ENCODE measurements at regions not wholly inside any gene's neighbourhood (a gene's known extent, or its start where the extent isn't known, plus 50 kb on each side); places are given as distances from the start of the nearest gene placed in this dataset.

DNA sequence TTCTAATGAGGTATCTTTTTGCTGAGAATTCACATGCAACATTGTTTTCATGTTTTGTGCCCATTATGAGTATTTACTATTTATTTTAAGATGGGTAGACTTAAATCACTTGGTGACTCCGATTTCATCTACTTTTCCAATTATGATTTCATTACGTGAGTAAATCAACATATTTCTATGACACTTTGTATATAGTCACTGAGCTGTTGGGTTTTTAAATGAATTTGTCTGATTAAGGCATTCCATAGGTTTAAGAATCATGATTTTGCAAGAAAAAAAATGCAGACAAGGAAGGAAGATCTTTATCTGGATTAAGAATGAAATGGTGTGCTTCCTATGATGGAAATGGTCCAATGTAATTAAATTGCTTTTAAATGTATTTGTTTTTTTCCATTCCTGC lies 661.9 kb downstream of the ANXA1 start:
- DNase-seq (no peak), ATAC-seq (no peak)
- H3K9me3 ChIP-seq (ENCODE audit: control insufficient read depth, low read length, poor library complexity, severe bottlenecking): no peaks in the 10 kb centered on the region
- Mint-ChIP-seq H3K36me3 (ENCODE audit: low read depth) (no peaks in the 10 kb centered on the region), H3K27ac (no peak overlapping the region), H3K4me3 (no peak overlapping the region), H3K27me3 (no peaks in the 10 kb centered on the region), H3K4me1 (no peaks in the 10 kb centered on the region)

DNA sequence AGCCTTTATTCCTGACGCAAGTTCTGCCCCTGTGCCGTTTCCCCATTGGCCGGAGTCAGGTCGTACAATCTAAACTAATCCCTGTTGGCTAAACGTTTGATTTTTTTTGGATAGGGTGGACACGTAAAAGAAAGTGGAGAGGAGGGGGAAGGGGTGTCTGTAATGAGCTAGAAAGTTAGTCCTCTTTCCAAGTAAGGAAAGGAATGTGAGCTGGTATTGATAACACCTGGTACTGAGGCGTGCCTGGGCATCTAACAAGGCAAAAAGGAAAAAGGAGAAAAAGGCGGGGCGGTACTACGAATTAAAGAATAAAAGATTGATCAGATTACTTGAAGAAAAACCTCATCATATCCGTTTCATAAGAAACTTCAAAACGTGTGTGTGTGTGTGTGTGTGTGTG lies 665.2 kb downstream of the ANXA1 start:
- H3K4me1 Mint-ChIP-seq: no peaks in the 10 kb centered on the region
- no peaks in the 10 kb centered on the region for H3K36me3 Mint-ChIP-seq (ENCODE audit: low read depth)
- no peak overlapping the region for H3K27ac Mint-ChIP-seq
- DNase-seq (no peak), ATAC-seq (no peak)
- no peaks in the 10 kb centered on the region for H3K9me3 ChIP-seq (ENCODE audit: control insufficient read depth, low read length, poor library complexity, severe bottlenecking)
- no peaks in the 10 kb centered on the region for H3K27me3 Mint-ChIP-seq
- no peak overlapping the region for H3K4me3 Mint-ChIP-seq

DNA sequence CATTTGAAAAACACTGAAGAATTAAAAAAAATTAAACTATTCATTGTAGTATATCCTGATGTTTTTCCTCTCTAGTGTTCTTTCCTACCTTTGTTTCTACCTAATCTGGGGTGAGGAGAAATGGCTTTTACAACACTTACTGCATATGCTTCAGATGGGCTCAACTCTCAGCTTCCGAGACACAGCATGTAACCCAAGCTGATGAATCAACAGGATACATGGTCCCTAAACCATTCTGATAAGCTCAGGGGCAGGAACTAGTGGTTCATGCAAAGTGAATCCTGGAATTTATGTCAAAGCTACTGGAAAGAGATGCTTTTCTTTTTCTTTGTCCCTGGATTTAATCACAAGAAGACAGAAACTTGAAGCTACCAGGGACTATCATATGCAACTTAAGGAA lies 672.5 kb upstream of the RORB start:
- Mint-ChIP-seq H3K27ac (no peak overlapping the region), H3K27me3 (no peaks in the 10 kb centered on the region), H3K4me1 (no peaks in the 10 kb centered on the region), H3K4me3 (no peak overlapping the region), H3K36me3 (ENCODE audit: low read depth) (no peaks in the 10 kb centered on the region)
- ATAC-seq: no peak
- no peak for DNase-seq
- H3K9me3 ChIP-seq (ENCODE audit: control insufficient read depth, low read length, poor library complexity, severe bottlenecking): no peaks in the 10 kb centered on the region

DNA sequence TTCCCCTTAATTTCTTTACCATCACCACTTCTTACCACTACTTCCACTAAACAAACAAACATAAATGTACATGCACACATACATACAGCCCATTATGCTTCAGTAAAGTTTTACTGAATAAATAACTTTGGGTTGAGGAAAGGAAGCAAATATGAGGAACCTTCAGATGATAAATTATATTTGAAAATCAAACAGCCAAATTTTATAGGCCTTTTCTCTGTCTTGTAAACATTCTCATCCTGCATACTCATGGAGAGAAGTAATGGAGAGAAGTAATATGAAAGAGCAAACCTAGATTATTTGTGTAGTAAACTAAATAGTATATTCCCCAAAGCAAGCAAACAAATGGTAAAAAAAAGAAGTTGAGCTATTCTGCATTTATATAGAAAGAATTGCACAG lies 658.3 kb upstream of the RORB start:
- no peak for ATAC-seq
- no peaks in the 10 kb centered on the region for H3K9me3 ChIP-seq (ENCODE audit: control insufficient read depth, low read length, poor library complexity, severe bottlenecking)
- Mint-ChIP-seq H3K4me3 (no peak overlapping the region), H3K27me3 (no peaks in the 10 kb centered on the region), H3K4me1 (no peaks in the 10 kb centered on the region), H3K27ac (no peak overlapping the region), H3K36me3 (ENCODE audit: low read depth) (no peaks in the 10 kb centered on the region)
- DNase-seq: no peak

DNA sequence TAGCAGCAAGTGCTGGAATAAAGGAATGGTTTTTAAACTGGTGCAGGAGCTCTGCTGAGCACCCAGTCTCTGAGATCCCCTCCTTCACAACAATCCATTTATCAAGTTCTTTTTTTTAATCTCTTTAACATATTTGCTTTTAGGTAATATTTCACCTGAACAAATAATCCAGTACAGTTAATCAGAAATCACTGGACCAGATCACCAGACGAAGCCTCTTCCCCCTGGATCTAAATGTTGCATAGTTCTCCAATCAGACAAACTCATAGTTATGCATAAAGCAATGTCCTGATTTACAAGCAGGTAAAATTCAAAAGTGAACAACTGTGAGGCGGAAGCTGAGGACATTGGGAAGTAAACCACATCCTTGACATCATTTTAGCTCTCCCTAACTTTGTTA lies 657.7 kb upstream of the RORB start:
- no peak for DNase-seq
- Mint-ChIP-seq H3K4me3 (no peak overlapping the region), H3K27me3 (no peaks in the 10 kb centered on the region), H3K4me1 (no peaks in the 10 kb centered on the region), H3K36me3 (ENCODE audit: low read depth) (no peaks in the 10 kb centered on the region), H3K27ac (no peak overlapping the region)
- no peaks in the 10 kb centered on the region for H3K9me3 ChIP-seq (ENCODE audit: control insufficient read depth, low read length, poor library complexity, severe bottlenecking)
- no peak for ATAC-seq

DNA sequence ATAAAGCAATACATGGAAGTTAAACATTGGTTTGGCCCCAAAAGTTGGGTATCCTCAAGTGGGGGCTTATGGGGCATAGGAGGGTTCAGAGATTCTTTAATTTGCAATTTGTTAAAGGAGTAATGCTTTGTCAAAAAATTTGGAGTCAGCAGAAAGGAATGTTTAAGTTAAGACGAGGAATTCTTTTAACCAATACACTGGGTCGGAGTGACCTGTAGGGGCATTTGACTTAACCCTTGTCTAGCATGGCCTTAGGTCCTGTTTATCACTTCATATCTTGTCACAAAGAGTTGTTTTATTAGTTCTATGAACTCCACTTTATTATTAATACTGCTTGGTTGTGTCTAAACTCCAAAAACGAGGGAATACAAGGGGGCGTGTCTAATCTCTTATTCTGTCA lies 656.1 kb upstream of the RORB start:
- H3K9me3 ChIP-seq (ENCODE audit: control insufficient read depth, low read length, poor library complexity, severe bottlenecking): no peaks in the 10 kb centered on the region
- no peak overlapping the region for H3K4me3 Mint-ChIP-seq
- H3K36me3 Mint-ChIP-seq (ENCODE audit: low read depth): no peaks in the 10 kb centered on the region
- DNase-seq (no peak), ATAC-seq (no peak)
- H3K27ac Mint-ChIP-seq: no peak overlapping the region
- no peaks in the 10 kb centered on the region for H3K27me3 Mint-ChIP-seq
- H3K4me1 Mint-ChIP-seq: no peaks in the 10 kb centered on the region

DNA sequence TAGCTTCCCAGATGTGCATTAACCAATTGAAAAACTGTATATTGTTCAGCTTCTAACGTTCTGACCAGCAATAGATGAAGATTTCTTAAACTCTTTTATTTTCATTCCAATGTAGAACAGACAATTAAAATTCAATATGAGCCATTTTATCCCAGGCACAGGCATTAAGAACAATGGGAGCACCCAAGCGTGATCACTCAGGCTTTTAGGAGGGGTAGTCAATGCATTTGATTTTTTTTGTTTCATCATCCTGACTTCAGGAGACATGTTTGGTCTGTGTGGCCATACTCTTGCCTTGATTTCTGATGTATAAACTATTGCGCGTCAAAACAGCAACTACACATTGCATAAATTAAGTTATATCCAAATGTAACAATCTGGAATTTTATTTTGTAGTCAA lies 653.0 kb upstream of the RORB start:
- Mint-ChIP-seq H3K4me1 (no peaks in the 10 kb centered on the region), H3K27ac (no peak overlapping the region), H3K27me3 (no peaks in the 10 kb centered on the region), H3K4me3 (no peak overlapping the region), H3K36me3 (ENCODE audit: low read depth) (no peaks in the 10 kb centered on the region)
- ATAC-seq: no peak
- no peaks in the 10 kb centered on the region for H3K9me3 ChIP-seq (ENCODE audit: control insufficient read depth, low read length, poor library complexity, severe bottlenecking)
- DNase-seq: no peak

DNA sequence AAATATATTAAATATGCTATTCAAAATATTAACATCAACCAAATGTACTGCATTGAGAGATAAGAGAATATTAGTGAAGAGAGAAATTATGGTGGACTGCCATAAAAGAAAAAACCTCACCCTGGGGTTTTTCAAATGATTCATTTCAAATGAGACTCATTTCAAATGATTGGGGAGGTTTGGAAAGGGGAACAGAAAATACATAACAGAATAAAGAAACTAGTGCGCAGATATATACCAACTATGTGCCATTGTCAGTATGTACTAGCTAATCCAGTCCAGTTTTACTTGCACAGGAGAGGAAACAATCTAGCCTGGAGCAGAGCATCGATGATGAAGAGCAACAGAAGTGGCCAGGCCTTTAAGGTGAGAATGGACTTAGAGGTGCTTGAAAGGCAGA lies 651.6 kb upstream of the RORB start:
- DNase-seq (no peak), ATAC-seq (no peak)
- Mint-ChIP-seq H3K4me3 (no peak overlapping the region), H3K27me3 (no peaks in the 10 kb centered on the region), H3K27ac (no peak overlapping the region), H3K36me3 (ENCODE audit: low read depth) (no peaks in the 10 kb centered on the region), H3K4me1 (no peaks in the 10 kb centered on the region)
- no peaks in the 10 kb centered on the region for H3K9me3 ChIP-seq (ENCODE audit: control insufficient read depth, low read length, poor library complexity, severe bottlenecking)

DNA sequence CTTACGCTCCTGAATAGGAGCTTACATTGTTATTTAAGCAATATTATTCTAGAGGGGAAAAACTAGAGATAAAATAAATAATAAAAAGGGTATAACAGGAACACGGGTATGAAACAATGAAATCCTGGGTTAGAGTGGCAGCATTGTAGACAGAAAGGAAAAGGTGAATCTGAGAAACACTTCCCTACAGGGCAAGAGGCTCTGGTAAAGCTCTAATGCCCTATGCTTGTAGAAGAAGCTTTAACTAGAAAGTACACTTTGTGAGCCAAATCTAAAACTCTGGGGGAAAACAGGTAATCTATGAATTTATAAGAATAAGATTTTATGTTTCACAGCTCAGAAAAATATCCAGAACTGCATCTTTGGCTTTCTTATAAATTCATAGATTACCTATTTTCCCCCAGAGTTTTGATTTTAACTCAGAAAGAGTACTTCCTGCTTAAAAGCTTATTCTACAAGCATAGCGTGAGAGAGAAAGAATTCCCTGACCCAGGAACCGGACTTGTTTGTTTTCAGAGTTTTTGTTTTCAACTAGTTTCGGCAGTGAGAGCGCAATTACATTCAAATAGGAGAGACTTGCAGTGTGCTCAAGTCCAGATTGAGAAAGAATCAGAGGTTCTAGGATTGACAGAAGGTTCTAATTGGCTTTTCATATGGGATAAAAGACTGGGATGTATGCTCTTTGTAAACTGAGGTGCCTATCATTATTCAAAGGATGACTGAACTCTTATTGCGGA lies 651.0 kb upstream of the RORB start:
- H3K9me3 ChIP-seq (ENCODE audit: control insufficient read depth, low read length, poor library complexity, severe bottlenecking): no peaks in the 10 kb centered on the region

DNA sequence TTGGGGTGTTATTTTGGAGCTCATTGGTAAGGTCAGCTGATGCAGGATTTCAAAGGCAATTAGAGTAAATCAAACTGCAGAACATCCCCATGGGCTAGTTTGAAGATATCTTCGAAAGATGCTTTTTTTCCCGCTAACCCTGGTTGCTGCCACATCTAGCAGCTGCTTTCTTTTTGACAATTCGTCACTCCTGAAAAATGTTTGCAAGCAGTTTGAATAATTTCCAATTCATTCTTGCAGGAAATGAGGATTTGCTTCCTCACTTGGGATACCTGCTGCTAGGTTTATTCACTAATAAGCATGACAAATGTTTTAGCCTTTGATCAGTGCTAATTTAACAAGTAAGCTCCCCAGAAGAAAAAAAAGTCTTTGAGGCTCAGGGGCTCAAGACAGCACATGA lies 649.6 kb upstream of the RORB start:
- Mint-ChIP-seq H3K4me1 (no peaks in the 10 kb centered on the region), H3K36me3 (ENCODE audit: low read depth) (no peaks in the 10 kb centered on the region), H3K27me3 (no peaks in the 10 kb centered on the region), H3K4me3 (no peak overlapping the region), H3K27ac (no peak overlapping the region)
- ATAC-seq: no peak
- H3K9me3 ChIP-seq (ENCODE audit: control insufficient read depth, low read length, poor library complexity, severe bottlenecking): no peaks in the 10 kb centered on the region
- no peak for DNase-seq

More for the DNA sequence above, 651.0 kb upstream of the RORB start:
- H3K4me3 Mint-ChIP-seq: no peak overlapping the region
- no peaks in the 10 kb centered on the region for H3K36me3 Mint-ChIP-seq (ENCODE audit: low read depth)
- DNase-seq (no peak), ATAC-seq (no peak)
- no peaks in the 10 kb centered on the region for H3K4me1 Mint-ChIP-seq
- H3K27me3 Mint-ChIP-seq: no peaks in the 10 kb centered on the region
- no peak overlapping the region for H3K27ac Mint-ChIP-seq

DNA sequence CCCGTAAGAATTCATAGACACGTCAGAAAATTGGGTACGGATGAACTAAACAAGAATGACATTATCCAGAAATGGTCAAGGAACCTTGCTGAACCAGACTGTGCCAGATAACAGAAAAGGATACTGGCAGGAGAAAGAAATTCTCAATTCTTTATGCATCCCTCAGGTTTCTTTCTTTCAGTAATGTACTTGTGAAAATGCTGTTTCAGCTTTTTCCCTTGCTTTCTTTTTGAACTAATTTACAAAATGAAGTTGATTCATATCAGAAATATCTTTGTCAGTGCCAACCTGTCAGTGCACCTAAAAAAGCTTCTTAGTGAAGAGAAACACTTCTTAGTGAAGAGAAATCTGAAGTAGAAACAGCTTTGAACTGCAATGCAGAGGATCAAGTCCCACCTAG lies 643.6 kb upstream of the RORB start:
- H3K4me1 Mint-ChIP-seq: no peaks in the 10 kb centered on the region
- H3K27me3 Mint-ChIP-seq: no peaks in the 10 kb centered on the region
- H3K4me3 Mint-ChIP-seq: no peak overlapping the region
- no peaks in the 10 kb centered on the region for H3K9me3 ChIP-seq (ENCODE audit: control insufficient read depth, low read length, poor library complexity, severe bottlenecking)
- no peak for DNase-seq
- ATAC-seq: no peak
- no peak overlapping the region for H3K27ac Mint-ChIP-seq
- no peaks in the 10 kb centered on the region for H3K36me3 Mint-ChIP-seq (ENCODE audit: low read depth)

DNA sequence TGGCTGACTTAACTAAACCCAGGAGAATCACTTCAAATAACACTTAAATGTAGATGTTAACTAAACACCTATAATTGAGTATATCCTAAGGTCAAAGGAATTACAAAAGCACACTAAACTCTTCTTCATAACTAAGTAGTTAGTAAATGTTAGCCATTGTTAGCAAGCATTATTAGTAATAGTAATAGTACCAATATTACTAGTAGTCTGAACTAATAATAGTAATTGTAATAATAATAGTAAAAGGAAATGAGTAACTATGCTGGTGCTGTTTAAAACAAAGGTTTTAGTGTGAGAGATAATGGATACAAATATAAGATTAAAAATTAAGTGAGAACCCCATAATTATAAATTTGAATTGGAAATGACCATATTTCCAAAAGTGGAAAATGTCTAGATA lies 641.9 kb upstream of the RORB start:
- Mint-ChIP-seq H3K36me3 (ENCODE audit: low read depth) (no peaks in the 10 kb centered on the region), H3K27ac (no peak overlapping the region), H3K4me3 (no peak overlapping the region), H3K27me3 (no peaks in the 10 kb centered on the region), H3K4me1 (no peaks in the 10 kb centered on the region)
- DNase-seq: no peak
- ATAC-seq: no peak
- H3K9me3 ChIP-seq (ENCODE audit: control insufficient read depth, low read length, poor library complexity, severe bottlenecking): no peaks in the 10 kb centered on the region

DNA sequence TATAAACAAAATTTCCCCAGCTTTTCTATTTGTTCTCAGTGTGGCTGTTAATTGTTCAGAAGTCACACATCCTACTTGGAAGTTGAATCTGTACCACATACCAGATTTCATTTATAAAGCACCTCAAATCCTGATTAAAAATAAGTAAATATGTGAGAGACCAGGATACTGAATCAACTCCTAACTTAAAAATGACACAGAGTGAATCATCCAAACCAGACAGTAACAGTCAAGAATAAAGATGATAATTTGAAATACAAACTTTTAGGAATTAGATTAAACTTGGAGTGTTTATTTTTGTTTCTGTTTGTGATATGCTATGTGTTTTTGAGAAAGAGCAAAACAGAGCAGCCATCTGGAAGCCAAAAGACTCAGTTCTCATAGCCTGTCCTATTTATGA lies 633.2 kb upstream of the RORB start:
- no peaks in the 10 kb centered on the region for H3K4me1 Mint-ChIP-seq
- ATAC-seq: no peak
- H3K4me3 Mint-ChIP-seq: no peak overlapping the region
- DNase-seq: no peak
- H3K27me3 Mint-ChIP-seq: no peaks in the 10 kb centered on the region
- H3K36me3 Mint-ChIP-seq (ENCODE audit: low read depth): no peaks in the 10 kb centered on the region
- H3K27ac Mint-ChIP-seq: no peak overlapping the region
- H3K9me3 ChIP-seq (ENCODE audit: control insufficient read depth, low read length, poor library complexity, severe bottlenecking): no peaks in the 10 kb centered on the region

DNA sequence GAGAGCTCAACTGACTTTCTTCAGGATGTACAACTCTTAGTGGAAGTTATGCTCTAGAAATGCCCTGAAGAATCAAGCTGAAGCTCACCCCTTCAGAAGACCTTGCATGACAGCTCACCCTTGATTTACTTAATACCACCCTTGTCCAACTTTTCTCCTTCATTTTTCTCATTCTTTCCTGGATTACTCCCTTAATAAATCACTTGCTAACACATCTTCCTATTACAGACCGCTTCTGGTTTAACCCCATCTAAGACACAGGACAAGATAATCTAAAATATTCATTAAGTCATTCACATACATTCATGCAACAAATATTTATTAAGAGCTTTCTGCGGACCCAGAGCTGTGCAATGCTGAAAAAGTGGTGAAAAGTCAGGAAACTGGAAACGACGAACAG lies 630.7 kb upstream of the RORB start:
- H3K4me1 Mint-ChIP-seq: no peaks in the 10 kb centered on the region
- no peaks in the 10 kb centered on the region for H3K27me3 Mint-ChIP-seq
- no peaks in the 10 kb centered on the region for H3K9me3 ChIP-seq (ENCODE audit: control insufficient read depth, low read length, poor library complexity, severe bottlenecking)
- no peaks in the 10 kb centered on the region for H3K36me3 Mint-ChIP-seq (ENCODE audit: low read depth)
- DNase-seq (no peak), ATAC-seq (no peak)
- no peak overlapping the region for H3K4me3 Mint-ChIP-seq
- no peak overlapping the region for H3K27ac Mint-ChIP-seq
